Stimulated activated CD4-positive, alpha-beta T cell treated with anti-CD3 and anti-CD28 coated beads, Interleukin-12 subunit alpha, Interleukin-12 subunit beta, amount 100 ng/mL, for 48 hours (primary cell): ENCODE measurements at regions not wholly inside any gene's neighbourhood (a gene's known extent, or its start where the extent isn't known, plus 50 kb on each side); places are given as distances from the start of the nearest gene placed in this dataset.

Experiments
- DNase-seq, 3 donors: peaks; one replicate each; pipeline ENCODE4 v3.0.0-alpha.2; 2020; ENCODE audit warnings: low read depth in 2 of 3, low spot score in 1 of 3

DNA sequence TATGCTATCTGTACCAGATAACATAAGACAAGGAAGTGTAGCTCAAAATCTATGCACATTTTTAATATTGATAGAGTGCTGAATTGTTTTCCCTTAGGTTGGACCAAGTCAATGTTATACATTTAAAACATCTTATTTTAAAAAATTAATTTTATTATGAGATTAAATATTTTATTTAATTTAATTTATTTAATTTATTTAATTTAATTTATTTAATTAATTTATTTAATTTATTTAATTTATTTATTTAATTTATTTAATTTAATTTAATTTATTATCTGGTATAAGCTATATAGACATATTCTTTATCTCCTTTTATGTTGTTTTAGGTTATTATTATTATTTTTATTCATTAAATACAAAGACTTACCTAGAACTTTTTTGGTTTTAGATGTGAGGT, 551.7 kb upstream of the LRRTM1 start:
- no peak for DNase-seq

DNA sequence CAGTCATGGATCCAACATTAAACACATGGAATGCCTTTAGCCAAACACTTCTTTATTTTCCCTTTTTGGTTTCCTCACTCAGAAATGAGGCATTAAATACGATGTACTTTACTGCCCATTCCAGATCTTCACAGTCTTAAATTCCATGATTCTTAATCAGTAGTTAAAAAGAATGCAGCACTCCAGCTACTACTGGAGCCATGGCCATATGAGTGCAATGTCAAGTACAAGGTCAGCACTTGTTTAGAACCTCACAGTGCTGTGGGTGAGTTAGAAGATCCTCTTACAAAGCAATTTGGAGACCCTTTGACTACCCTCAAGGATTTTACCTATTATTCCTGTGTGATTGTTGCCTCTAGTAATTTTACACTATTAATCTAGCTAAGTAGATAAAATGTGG, 550.3 kb upstream of the LRRTM1 start:
- DNase-seq = no peak

DNA sequence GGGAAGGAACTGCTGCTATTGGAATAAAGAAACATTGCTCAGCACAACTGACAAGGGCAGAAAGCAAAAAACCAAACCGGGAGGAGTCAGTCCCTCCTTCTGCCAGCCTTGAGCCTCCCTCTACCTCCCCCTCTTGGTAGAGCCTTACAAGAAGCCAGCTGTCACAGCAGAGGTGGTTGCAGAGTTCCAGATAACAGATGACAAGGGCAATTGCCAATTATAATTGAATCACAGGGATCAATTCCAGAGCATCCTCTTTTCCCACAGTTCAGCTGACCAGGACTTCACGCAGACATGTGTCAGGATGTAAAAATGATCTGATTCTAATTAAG, 548.2 kb upstream of the LRRTM1 start:
- no peak for DNase-seq

DNA sequence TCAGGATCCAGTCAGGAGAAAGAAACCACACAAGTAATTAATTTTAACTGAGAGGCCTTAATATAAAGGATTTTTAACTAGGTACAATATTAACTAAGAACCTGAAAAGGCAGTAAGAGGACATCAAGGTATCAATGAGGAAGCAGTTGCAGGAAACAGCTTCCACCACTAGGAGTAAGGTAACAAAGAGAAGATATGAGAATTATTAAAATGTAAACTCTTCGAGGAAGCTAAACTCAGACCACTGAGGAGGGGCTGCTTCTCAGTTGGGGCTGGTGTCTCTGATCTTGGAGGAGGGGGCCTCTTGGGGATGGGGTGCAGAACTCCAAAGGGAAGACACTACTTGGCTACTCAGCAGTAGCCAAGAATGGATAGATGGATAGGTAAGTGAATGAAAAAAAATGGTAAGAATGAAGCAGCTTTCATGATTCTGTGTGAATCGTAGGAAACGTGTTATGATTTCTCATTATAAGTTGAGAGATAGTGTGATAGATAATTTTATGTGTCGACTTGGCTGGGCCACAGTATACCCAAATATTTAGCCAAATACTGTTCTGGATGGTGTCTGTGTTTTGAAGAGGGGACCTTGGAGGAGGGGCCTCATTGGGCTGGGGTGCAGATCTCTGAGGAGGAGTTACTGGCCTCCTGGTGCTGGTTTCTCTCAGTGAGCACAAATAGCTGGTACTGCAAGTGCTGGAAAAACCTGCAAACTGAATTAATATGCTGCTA, 547.7 kb upstream of the LRRTM1 start:
- no peak for DNase-seq

DNA sequence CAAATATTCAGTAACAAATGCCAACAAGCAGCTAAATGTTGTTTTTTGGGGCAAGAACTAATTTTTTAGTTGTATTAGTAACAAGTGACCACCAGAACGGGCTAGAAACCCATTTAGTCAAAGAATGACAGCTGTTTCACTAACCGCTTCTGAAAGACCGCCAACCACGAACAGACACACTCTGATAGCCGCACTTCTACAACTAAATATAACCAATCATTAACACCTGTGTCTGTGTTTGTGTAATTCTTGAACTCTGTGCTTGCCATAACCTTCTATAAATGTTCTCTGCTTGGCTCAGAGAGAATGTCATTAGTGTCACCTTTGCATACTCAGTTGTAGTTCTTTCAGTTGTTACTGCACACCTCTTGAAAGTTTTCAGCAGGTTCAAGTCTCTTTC, 526.3 kb upstream of the LRRTM1 start:
- DNase-seq = no peak

DNA sequence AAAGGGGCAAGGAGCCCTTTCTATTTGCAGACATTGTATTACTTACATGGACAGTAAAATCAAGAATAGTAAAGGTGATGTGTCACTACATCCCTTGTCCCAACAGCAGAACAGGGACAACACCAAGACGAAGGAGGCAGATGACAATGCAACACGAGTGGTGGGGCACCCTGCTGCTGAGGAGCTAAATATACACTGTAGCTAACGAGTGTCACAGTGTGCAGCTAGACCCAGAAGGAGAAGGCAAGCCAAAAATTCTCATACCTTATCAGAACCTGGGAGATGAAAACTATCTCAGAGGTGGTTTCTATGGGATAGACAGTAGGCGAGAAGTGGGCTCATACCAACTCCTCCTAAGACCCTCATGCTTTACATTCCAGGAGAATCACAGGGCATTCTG, 518.4 kb upstream of the LRRTM1 start:
- DNase-seq = no peak

DNA sequence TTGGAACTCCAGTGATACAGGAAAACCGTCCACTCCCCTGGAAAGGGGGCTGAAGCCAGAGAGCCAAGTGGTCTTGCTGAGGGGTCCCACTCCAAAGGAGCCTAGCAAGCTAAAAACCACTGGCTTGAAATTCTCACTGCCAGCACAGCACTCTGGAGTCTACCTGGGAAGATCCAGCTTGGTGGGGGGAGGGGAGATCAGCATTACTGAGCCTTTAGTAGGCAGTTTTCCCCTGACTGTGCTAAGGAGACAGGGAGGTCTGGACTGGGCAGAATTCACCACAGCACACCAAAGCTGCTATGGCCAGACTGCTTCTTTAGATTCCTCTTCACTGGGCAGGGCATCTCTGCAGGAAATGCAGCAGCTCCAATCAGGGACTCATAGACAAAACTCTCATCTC, 510.7 kb upstream of the LRRTM1 start:
- no peak for DNase-seq

DNA sequence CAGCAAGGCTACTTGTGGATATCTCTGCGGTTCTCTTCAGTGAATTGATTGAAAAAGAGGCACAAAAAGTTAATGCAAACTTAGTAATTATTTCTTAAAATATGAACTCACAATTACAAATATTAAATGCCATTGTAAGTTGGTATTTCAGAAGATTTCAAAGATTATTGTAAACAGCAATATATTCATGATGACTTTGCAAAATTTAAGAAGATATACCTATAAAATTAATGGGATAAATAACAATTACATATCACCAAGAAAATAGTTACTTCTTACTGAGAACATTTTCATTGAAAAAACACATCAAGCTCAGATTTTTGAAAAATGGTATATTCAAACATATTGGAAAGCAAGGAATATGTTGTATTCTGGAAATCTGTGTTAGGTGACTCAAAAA, 482.0 kb upstream of the LRRTM1 start:
- DNase-seq = no peak

DNA sequence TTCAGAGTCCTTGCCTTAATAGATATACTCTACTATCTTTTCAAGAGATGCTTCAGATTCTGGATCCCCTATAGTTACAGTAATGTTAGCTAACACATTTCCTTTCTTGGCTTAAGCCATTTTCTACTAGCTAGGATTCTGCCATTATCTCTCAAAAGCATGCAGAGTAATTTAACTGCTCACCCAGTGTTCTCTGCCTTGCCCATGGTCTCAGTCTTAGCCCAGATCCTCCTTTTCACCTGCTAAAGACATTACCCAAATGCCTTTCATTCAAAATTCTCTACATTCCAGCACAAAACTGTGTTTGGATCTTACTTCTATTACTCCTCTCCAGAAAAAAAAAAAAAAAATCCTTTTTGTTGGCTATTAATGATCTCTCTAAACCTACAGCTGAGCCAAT, 474.2 kb upstream of the LRRTM1 start:
- DNase-seq = no peak

DNA sequence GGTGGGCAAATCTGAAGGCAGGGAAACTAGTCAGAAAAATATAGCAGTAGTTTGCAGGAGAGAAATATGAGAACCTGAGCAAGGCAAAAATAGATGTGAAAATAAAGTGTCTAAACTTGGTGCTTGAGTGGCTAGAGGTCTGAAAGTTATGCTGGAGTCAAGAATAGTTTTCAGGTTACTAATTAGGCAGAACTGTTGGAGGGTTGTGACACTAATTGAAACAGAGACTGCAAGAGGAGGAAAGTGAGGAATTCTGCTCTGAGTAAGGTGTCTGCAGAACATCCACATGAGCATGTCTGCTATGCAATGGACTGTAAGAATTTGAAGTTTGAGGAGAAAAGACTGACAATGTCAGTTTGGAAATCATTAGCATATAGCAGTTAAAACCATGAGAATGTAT, 444.0 kb upstream of the LRRTM1 start:
- DNase-seq = no peak

DNA sequence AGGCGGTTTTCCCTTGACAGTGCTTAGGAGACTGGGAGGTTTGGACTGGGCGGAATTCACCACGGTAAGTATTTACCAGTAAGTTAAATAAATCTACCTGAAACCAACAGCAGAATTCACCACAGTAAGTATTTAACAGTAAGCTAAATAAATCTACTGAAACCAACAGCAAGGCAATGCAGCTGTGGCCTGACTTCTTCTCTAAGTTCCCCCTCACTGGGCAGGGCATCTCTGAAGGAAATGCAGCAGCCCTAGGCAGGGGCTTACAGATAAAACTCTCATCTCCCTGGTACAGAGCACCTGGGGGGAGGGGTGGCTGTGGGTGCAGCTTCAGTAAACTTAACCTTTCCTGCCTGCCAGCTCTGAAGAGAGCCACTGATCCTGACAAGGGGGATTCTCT, 432.5 kb upstream of the LRRTM1 start:
- no peak for DNase-seq

DNA sequence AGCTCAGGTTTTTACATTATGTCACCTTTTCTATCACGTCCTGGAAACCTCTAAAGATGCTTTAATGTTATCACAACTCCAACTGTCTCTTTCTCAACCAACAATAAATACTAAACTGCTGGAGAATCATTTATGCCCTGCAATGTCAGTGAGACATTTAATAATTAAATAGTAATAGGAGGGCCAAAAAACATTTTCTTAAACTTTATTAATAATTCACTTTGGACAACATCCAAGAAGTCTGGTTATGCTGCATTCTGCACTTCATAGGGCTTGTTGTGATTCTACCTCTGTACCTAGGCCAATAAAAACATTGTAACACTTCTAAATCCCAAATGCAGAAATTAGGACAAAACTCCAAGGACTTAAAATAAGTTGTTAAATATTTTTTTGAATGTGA, 420.4 kb upstream of the LRRTM1 start:
- no peak for DNase-seq

DNA sequence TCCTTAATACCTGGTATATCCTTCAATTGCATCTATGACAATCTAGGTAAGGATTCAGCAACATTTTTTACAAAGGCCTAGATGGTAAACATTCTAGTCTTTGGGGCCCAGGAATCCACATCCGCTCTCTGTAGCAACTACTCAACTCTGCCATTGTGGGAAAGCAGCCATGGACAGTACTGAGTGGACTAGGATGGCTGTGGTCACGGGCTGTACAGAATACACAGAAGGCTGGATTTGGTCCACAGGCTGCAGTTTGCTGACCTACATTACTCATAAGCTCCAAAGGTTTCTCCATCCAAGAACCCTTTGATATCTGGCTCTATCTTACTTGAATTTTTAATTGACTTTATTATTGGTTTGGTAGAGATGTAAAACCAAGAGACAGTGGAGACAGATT, 418.3 kb upstream of the LRRTM1 start:
- DNase-seq = no peak

DNA sequence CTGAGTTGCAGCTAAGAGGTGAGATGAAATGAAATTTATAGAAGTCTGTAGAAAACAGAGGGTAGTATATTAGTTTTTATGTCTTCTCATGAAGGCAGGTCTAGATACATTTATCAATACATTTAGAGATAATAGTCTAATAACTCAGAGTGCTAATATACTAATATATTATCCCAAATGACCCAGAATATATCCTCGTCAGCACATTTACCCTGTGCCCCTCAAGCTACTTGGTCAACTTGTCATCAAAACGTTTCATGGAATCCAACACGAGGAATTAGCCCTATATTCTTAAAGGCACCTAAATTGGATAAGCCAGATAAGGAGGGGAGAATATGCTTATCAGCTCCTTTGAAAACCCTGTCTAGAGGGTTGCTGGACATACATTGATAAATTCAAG, 415.1 kb upstream of the LRRTM1 start:
- no peak for DNase-seq

DNA sequence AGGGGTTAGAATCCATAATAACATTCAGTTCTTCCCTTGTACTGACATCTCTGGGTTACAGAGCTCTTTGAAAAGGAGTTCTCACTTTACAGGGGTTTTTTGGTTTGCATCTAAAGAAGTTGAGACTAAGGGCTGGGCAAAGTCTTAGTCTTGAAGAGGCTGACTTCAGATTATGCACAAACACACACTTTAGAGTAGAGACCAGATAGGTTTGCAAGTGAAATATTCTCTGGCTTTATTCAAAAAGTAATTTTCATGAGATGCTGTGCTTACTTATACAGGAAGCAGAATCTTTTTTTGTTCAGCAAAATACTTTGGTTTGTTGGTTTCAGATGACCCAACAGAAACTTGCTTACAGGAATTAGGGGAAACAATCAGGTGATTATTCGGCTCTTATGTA, 410.9 kb upstream of the LRRTM1 start:
- no peak for DNase-seq

DNA sequence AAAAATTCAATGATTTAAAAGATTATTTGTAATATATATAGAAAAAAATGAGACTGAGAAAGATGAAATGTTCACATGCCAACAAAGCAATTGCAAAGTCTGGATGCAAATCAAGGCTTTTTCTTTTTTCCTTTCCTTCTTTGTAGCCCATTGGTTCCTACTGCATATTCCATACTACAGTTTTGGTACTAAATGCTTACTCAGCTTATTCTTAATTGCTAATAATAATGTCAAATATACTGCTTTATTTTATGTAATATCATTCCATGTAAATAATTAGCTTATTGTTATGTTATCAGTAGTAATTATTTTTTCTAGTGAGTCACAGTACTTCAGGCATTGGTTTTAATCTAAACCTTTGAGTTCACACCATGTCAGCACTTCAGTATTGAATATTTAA, 407.4 kb upstream of the LRRTM1 start:
- no peak for DNase-seq

DNA sequence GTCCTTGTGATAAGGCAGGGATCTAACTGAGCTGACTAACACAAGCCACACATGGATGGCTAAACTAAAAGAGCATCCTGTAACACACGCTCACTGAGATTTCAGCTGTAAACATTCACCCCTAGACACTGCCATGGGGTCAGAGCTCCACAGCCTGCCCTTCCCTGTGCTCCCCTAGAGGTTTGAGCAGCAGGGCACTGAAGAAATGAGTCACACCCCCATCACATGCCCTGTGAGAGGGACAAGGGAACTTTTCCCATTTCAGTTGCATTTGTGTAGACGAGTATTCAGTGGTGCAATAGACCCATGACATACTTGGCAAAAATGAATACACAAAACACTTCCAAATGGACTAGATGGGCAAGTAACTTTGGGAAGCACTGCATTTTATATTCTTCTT, 402.4 kb upstream of the LRRTM1 start:
- DNase-seq = no peak

DNA sequence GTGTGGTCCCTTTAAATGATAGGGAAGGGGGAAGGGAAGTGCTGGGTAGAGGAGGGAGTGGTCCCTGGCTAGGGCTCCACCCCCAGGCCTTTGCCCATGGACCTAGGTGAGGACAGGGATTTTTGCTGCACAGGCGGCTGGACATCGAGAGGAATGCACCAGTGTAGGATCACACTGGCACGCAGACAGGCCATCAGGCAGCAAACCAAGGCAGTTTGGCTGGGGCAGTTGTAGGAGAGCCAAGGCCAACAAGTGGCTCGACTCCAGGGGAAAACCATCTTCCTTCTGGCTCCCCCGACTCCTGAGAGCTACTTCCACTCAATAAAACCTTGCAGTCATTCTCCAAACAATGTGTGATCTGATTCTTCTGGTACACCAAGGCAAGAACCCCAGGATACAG, 402.0 kb upstream of the LRRTM1 start:
- DNase-seq = no peak

DNA sequence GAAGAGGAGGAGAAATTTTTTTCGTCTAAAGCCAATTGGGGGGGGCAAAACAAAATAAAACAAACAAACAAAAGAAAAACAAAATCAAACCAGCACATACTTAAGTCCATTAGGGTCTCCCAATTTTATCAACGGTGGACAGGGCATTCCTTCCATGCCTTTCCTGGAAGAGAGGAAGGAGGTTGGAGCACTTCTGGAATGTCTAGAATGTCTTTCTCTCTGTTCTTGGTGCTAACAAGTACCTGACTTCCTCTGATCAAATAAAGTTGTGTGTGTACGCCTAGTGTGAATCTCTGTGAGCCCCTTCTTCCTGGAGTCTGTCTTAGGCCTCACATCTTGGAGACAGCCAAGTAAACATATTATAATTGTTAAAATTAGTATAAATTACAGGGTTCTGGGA, 399.0 kb upstream of the LRRTM1 start:
- no peak for DNase-seq

DNA sequence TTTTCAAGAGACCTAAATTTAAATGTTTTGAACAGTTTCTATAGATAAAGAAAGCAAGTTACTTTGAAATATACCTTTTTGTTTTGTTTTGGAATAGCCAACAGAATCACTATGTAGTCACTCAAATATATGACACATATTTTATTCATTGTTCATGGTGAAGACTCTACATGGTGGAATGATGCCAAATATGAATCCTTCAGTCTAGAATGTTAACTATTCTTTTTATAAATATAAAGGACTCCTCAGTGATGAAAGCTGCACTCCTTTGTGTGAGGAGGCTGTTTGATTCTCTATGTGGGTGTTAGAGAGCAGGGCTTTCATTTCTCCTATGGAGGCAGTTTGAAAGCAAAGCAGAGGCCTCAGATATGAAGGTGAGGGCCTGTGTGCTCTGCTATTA, 396.4 kb upstream of the LRRTM1 start:
- DNase-seq = no peak
